ENCODE measurements at regions not wholly inside any gene's neighbourhood (a gene's known extent, or its start where the extent isn't known, plus 50 kb on each side); places are given as distances from the start of the nearest gene placed in this dataset.
"Not testable (repeated sequence)": the region's sequence is repeated elsewhere in the genome, so short reads cannot be mapped to it uniquely, and the experiment has no call there.

DNA sequence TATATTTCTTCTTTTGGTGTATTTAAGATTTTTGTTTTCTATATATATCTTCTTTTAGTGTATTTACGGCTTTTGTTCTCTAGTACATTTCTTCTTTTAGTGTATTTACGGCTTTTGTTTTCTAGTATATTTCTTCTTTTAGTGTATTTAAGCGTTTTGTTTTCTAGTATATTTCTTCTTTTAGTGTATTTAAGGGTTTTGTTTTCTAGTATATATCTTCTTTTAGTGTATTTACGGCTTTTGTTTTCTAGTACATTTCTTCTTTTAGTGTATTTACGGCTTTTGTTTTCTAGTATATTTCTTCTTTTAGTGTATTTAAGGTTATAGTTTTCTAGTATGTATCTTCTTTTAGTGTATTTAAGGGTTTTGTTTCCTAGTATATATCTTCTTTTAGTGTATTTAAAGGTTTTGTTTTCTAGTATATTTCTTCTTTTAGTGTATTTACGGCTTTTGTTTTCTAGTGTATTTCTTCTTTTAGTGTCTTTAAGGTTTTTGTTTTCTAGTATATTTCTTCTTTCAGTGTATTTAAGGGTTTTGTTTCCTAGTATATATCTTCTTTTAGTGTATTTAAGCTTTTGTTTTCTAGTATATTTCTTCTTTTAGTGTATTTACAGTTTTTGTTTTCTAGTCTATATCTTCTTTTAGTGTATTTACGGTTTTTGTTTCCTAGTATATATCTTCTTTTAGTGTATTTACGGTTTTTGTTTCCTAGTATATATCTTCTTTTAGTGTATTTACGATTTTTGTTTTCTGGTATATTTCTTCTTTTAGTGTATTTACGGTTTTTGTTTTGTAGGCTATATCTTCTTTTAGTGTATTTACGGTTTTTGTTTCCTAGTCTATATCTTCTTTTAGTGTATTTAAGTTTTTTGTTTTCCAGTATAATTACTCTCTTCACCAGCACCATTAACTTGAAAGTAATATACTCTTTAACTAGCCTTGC, 249.4 kb downstream of the SHOX start:
- DNase-seq = not testable (repeated sequence)

DNA sequence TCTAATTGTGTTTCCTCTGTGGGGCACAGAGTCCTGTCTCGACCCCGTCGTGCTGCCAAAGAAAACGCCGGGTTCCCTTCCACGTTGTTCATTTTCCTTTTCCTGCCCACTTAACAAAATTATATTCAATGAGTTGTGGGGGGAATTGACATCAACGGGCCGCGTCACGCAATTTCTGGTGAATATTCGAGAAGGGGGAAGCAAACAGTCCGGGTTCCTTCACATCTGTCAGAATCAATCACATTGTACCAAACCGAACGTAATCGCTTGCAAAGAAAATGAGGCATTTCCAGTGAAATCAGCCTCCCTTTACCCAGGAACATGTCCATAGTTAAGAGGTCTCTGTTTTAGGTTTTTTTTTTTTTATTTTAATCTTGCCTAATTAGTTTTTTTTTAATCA, 243.5 kb downstream of the SHOX start:
- DNase-seq = no peak

DNA sequence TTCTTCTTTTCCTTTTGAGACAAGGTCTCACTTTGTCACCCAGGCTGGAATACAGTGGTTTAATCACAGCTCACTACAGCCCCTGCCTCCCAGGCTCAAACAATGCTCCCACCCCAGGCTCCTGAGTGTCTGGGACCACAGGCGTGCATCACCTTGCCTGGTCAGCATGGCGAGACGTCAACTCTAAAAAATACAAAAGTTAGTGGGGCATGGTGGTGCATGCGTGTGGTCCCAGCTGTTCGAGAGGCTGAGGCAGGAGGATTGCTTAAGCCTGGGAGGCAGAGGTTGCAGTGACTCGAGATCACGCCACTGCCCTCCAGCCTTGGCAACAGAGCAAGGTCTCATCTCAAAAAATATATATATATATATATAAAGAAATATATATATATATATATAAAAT, 242.4 kb downstream of the SHOX start:
- no peak for DNase-seq

DNA sequence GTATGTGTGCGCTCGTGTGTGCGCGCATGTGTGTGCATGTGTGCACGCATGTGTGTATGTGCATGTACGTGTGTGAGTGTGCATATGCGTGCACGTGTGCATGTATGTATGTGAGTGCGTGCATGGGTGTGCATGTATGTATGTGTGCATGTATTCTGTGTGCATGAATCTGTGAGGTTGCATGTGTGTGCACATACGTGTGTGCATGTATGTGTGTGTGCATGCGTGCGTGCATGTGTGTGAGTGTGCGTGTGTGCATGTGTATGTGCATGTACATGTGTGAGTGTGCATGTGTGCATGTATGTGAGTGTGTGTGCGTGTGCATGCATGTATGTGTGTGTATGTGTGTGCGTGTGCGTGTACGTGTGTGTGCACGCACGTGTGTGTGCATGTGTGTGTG, 241.5 kb downstream of the SHOX start:
- DNase-seq = no peak

DNA sequence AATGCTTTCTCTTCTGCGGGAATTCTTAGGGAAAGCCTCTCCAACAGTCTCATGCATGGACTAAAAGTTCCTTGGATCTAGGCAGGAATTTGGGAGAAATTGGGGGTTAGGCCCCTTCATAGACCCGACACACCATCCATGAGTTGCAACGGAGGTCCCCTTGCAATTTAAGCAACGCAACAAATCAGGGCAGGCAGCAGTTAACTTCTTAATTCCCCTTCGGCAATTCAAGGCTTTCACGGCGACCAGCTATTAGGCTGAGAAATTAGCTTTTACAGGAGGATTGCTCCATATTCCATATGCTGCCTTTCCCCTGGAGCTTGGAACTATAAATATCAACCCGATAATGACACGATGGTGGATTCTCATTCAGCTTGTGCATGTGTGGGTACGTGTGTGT, 241.0 kb downstream of the SHOX start:
- no peak for DNase-seq

DNA sequence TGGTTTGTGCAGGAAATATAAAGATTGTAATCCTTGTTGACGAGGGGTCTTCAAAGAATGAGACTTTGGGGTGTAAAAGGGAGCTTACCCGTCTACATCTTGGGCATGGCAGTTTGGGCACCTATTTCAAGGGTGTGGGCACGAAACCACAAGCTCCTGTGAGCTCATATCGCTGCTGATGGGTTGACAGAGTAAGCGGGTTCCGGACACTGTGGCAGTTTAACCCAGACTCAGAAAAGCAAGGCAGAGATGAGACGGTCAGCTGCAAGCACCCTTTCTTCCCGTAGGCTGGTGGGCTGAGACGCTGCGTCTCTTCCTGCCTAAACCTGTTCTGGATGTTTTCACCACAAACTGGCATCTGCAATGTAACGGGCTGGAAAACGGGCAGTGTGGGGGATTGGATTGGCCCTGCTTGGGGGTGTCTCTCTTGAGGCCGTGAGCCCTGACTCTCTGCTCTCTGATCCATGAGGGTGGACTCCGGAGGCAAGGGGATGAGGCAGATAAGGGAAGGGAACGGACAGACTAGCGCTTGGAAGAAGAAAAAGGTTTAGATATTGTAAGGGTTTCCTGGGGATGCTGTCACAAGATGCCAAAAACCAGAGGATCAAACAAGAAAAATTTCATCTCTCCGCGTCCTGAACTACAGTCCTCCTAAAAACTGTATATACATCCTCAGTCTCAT, 237.5 kb downstream of the SHOX start:
- DNase-seq = no peak

DNA sequence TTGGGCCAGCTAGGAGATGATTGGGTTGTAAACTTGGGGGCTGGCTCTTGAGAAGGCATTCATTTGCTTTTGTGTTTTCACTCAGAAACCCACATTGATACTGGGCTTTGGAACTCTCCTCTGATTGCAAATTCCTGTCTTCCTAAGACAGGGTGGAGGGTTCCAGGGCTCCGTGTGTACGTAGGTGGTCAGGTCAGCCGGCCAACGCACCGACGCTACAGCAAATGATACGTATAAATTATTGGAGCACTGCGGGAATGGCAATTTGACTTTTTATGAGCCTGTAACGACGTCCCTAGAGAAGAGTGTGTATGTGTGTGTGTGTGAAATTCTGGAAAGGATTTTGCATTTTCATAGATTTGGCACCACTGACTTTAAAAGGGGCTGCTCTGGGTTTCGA, 236.9 kb downstream of the SHOX start:
- no peak for DNase-seq

DNA sequence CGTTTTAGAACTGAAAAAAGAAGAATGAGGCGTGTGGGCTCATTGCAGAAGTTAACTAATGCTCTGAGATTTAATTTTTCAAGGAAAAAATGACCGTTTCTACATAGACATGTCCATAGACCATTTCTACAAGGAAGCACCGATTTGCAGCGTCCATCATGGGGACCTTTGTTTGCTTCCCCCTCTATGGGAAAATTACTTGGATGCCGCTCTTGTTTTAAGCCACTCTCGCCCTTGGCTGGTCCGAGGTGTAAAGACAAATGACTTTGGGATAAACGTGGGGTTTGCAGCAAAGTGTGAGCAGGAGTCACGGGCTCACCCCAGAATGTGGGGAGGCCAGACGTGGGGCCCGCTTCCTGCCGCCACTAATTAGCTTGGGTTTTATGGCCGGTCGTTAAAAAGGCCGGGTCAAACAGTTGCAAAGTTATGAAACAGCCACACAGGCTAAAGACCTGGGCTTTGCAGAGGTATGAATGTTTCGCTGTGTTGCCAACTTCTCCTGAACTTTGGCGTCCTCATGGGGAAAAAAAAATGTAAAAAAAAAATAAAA, 235.9 kb downstream of the SHOX start:
- DNase-seq = no peak

DNA sequence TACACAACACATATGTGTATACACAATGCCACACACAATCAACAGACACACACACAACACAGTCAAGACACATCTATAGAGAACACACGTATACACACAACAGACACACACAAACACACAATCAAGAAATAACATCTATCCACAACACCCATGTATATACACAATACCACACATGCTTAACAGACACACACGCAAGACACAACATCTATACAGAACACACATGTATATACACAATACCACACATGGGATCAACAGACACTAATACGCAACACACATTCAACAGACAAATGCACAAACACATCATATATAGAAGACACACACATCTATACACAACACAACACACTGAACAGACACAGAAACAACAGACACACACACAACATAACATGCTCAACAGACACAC, 234.8 kb downstream of the SHOX start:
- no peak for DNase-seq

DNA sequence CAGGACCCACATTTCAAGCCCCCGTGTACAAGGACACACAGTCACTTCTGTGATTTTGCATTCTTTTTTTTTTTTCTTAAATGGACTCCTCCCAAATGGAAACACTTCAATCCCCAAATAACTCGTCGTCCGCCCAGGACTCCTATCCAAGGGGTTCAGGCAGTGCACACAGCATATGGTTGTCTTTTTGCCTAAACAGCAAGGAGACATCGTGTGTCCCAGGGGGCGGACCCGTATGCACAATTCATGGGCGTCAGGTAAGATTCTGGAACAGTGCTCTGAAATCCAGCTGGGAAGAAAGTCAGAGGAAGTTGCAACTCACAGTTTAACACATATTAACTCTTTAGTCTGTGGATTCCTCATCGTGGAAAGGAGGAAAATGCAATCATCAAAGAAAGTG, 231.3 kb downstream of the SHOX start:
- DNase-seq = no peak

DNA sequence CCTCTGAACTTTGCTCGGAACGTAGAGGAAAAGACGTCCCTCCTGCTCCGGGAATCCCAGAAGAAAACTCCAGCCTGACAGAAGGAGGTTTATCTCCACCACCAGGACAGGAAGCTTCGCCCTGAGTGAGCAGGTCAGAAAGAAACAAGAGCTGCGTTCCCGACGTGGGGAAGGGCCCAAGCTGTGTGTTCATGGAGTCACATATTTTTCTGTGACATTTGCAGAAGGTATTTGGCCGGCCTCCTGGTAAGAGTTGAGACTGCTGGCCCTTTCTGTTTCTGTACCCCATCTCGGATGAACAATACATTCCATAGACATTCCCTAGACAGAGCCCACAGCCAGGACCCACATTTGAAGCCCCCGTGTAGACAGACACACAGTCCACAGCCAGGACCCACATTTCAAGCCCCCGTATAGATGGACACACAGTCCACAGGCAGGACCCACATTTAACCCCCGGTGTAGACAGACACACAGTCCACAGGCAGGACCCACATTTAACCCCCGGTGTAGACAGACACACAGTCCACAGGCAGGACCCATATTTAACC, 230.8 kb downstream of the SHOX start:
- DNase-seq = no peak

DNA sequence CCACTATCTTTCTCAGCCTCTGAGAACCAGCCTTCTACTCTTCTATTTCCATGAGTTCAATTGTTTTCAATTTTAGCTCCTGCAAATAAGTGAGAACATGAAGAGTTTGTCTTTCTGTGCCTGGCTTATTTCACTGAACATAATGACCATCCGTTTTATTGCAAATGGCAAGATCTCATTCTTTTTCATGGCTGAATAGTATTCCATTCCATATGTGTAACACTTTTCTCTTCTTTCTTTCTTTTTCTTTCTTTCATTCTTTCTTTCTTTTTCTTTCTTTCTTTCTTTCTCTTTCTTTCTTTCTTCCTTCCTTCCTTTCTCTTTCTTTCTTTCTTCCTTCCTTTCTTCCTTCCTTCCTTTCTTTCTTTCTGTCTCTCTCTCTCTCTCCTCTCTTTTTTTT, 228.7 kb downstream of the SHOX start:
- no peak for DNase-seq

DNA sequence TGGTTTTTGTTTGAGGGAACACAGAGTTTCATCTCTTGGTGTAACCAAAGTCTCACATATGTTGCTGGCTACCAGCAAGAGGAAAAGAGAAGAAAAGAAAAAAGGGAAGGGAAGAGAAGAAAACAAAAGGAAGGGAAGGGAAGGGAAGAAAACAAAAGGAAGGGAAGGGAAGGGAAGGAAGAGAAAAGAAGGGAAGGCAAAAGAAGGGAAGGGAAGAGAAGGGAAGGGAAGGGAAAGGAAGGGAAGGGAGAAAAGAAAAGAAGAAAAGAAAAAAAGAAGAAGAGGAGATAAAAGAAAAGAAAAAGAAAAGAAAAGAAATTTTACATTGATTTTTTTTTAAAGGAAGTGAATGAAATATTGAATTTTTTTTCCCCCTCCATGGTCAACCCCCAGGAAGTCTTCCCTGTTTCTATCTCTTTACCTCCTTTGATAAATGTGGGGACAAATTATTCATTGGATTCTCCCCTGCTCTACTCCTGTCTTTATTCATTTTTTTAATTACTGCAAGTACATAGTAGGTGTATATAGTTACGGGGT, 228.0 kb downstream of the SHOX start:
- DNase-seq = no peak

DNA sequence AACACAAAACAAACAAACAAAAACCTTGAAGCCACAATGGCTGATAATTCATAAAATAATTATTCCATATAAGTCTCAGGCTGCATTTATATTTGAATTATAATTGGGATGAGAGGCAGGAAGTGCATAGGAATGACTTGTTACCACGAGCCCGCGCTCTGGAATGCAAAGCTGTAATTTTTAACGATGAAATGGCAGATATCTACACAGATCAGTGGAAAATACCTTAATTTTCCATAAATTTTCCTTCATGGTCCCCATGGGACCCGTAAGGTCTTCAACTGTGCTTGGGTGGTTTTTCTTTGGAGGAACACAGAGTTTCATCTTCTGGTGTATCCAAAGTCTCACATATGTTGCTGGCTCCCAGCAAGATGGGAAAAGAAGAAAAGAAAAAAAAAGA, 226.8 kb downstream of the SHOX start:
- no peak for DNase-seq

DNA sequence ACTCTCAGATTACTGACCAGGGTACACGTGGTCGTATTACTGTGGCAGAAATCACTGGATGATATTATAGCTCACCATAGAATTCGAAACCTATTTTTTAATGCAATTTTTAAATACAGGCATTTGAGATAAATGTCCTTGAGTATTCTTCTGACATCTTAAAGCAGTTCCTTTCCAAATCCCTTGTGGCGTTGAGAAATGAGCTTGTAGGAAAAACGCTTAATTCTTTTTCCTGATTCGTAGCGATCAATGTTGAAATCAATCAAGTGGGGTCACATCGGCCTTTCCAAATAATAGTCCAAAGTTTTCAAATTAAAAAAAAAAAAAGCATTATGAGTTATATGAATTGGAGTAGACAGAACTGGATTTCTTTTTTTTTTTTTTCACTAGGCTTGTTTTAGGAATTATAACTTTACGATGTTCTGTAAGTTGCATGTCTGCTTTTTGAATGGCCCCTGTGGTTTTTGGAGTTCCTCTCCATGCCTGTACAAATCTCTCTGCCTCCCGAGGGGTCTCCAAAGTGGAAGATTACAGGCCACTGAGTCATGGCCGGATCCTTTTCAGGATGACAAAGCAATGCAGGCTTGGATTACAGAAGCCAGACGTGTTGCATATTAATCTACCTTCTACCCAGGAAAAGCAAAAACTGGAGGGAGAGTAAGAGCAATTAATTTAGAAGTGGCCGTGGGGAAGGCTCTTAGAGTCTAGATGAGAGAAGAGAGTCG, 226.1 kb downstream of the SHOX start:
- no peak for DNase-seq

DNA sequence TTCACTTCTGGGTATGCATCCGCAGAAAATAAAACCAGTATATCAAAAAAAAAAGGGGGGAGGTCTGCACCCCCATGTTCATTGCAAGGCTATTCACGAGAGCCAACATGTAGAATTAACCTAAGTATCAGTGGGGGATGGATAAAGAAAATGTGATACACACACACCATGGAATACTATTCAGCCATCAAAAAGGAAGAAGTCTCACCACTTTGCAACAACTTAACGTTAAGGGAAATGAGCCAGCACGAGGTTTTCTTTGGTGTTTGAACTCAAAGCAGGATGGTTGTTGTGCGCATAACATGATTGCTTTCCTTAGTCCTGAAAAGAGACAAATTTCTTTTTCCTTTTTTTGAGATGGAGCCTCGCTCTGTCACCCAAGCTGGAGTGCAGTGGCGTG, 222.7 kb downstream of the SHOX start:
- DNase-seq = no peak

DNA sequence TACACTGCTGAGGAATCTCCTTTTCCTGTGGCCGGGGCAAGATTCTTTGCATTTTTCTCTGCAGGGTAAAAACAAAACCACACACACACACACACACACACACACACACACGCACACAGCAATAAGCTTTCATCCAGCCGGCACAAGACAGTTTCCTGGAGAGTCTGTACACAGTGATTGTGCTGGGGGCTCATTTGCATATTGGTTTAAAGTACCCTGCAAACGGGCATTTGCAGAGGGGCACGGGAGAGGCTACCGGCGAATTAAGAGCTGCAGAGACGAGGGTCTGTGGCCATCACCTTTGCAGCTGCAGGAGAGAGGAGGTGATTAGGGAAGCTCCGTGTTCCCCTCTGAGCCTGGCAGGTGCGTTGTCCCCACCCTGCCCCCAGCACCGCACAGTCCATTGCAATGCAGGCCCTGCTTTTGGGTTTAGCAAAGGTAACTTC, 219.9 kb downstream of the SHOX start:
- no peak for DNase-seq

DNA sequence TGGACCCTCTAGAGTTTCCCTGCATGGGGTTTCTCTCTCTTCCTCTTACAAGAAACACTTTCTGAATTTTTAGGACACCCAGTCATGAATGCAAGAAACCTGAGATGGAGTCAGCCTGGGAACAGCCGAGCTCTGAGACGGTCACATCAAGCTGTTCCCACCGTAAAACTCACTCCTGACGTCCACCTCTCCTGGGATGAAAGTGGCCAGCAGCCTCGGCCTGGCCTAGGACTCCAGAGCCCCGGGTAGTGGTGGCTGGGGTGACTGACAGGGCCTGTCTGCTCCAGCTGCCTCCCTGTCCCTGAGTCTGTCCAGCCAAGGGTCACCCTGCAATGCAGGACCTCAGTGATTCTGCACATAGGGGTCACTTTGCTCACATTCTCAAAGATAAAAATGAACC, 217.8 kb downstream of the SHOX start:
- no peak for DNase-seq

DNA sequence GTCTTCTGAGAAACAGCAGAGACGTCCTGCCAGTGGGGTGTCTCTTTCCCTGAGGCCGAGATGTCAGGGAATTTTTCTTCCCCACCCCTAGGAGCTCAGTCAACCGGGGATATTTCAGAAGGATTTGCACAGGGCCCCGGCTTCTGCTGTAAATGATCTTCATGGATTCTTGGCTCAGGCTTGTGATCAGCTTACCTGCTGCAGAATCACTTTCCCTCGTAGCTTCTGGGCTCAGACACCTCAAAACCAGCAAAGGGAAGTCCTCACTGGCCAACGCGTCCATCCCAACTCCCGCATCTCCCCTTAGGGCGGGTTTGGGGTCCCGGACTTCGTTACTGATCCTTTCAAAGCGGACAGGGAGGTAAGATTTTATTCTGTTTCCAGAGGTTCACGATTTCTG, 212.7 kb downstream of the SHOX start:
- DNase-seq = no peak

DNA sequence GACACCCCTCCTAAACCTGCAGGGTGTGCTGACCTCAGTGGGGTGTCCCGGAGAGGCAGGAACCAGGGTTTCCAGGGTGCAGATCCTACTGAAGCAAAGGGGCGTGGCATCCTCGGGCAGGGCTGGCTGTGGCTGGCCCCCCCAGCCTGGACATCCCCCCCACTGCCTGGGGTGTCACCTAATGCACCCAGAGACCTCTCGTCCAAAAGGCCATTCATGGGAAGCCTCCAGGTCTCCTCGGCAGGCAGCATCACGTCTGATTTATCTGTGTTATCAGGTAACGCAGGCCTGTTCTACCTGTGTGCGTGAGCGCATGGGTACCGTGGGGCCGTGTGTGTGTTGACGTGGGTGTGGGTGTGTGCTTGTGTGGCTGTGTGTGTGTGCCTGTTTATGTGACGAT, 210.0 kb downstream of the SHOX start:
- no peak for DNase-seq

DNA sequence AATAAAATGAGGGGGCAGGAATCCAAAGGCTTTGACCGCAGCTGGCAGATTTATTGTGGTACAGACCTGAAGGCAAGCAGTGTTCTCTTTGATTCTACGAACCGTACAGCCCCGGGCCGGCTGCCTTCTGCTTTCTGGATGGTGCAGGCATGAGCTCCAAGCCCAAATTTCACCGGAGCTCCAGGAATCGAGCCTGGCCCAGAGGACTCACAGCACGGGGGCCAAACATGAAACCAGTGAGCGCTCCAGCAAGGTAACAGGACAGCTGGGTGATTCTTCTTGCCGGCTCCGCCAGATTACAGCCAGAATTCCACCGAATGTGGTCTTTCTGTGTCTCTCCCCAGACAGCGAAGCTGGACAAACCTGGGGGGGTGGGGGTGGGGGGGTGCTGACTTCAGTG, 208.1 kb downstream of the SHOX start:
- not testable (repeated sequence) for DNase-seq

DNA sequence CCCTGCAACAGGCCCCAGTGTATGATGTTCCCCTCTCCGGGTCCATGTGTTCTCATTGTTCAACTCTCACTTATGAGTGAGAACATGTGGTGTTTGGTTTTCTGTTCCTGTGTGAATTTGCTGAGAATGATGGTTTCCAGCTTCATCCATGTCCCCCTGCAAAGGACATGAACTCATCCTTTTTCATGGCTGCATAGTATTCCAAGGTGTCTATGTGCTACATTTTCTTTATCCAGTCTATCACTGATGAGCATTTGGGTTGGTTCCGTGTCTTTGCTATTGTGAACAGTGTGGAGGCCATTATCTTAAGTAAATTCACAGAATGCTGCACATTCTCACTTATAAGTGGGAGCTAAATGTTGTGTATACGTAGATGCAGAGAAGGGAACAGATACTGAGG, 205.3 kb downstream of the SHOX start:
- not testable (repeated sequence) for DNase-seq

DNA sequence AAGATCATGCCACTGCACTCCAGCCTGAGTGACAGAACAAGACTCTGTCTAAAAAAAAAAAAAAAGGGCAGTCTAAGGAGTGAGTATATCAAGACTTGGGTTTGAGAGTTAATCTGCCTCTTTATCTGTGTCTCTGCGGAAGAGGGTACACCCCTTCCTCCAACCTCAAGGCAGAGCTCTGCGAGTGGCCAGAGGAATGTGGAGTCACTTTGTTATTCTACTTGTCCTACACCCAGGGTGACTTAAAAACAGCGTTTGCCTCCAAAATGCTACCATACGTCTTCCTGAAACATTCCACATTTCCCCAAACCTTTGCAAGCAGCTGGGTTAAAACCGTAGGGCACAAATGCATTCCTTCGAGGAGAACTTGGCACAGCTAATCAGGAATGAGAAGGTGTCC, 199.9 kb downstream of the SHOX start:
- DNase-seq = no peak

All from activated CD4-positive, alpha-beta T cell treated with anti-CD3 and anti-CD28 coated beads, Interleukin-2, amount 50 U/mL, for 48 hours (primary cell).